Ecto neural progenitor cell (in vitro differentiated cells): ENCODE measurements at regions not wholly inside any gene's neighbourhood (a gene's known extent, or its start where the extent isn't known, plus 50 kb on each side); places are given as distances from the start of the nearest gene placed in this dataset.
"Not testable (repeated sequence)": the region's sequence is repeated elsewhere in the genome, so short reads cannot be mapped to it uniquely, and the experiment has no call there.

Experiments used
- DNase-seq: peaks from one replicate; pipeline ENCODE4 v3.0.0-alpha.2; 2018; ENCODE audit warnings: low spot score

- DNase-seq = peak; percentile 62
These were observed 397.5 kb upstream of the ATP10A start for GRCh38 chr15:26260517-26261133.

GRCh38 chr15:26259581-26259980 is 396.5 kb upstream of the ATP10A start:
- no peak for DNase-seq

GRCh38 chr15:26244782-26245181 is 381.7 kb upstream of the ATP10A start:
- DNase-seq = not testable (repeated sequence)

GRCh38 chr15:26243382-26243781 is 380.3 kb upstream of the ATP10A start:
- DNase-seq = no peak

- DNase-seq = no peak
These were observed 379.5 kb upstream of the ATP10A start for GRCh38 chr15:26242565-26243071.

GRCh38 chr15:26235864-26236263 is 372.7 kb upstream of the ATP10A start:
- no peak for DNase-seq

- no peak for DNase-seq
These were observed 372.0 kb upstream of the ATP10A start for GRCh38 chr15:26234976-26235767.

GRCh38 chr15:26232691-26233090 is 369.6 kb upstream of the ATP10A start:
- DNase-seq = no peak

GRCh38 chr15:26231096-26231495 is 368.0 kb upstream of the ATP10A start:
- no peak for DNase-seq

GRCh38 chr15:26224266-26224665 is 361.1 kb upstream of the ATP10A start:
- no peak for DNase-seq

GRCh38 chr15:26223720-26224119 is 360.6 kb upstream of the ATP10A start:
- no peak for DNase-seq

- DNase-seq = no peak
These were observed 359.7 kb upstream of the ATP10A start for GRCh38 chr15:26222781-26223180.

- not testable (repeated sequence) for DNase-seq
These were observed 353.9 kb upstream of the ATP10A start for GRCh38 chr15:26217043-26217442.

- DNase-seq = no peak
These were observed 351.2 kb upstream of the ATP10A start for GRCh38 chr15:26214290-26214689.

GRCh38 chr15:26213427-26213826 is 350.3 kb upstream of the ATP10A start:
- DNase-seq = no peak

- DNase-seq = no peak
These were observed 349.0 kb upstream of the ATP10A start for GRCh38 chr15:26212109-26212508.

- no peak for DNase-seq
These were observed 347.9 kb upstream of the ATP10A start for GRCh38 chr15:26210980-26211379.

GRCh38 chr15:26201177-26201858 is 338.2 kb upstream of the ATP10A start:
- DNase-seq = no peak

- no peak for DNase-seq
These were observed 337.3 kb upstream of the ATP10A start for GRCh38 chr15:26200427-26200826.

- no peak for DNase-seq
These were observed 334.6 kb upstream of the ATP10A start for GRCh38 chr15:26197719-26198118.

GRCh38 chr15:26197060-26197459 is 333.9 kb upstream of the ATP10A start:
- DNase-seq = no peak

- DNase-seq = no peak
These were observed 328.1 kb upstream of the ATP10A start for GRCh38 chr15:26191193-26191592.

GRCh38 chr15:26186138-26186537 is 323.0 kb upstream of the ATP10A start:
- DNase-seq = not testable (repeated sequence)
